Esophagus squamous epithelium (tissue), 4 donors: ENCODE measurements at regions not wholly inside any gene's neighbourhood (a gene's known extent, or its start where the extent isn't known, plus 50 kb on each side); places are given as distances from the start of the nearest gene placed in this dataset.

Experiments
- POLR2A ChIP-seq, 4 donors: fragments of 450-650 bp; IDR thresholded peaks; one replicate each; pipeline ENCODE4 v1.6.1; 2017; ENCODE audit warnings: antibody characterized with exemption in 4 of 4, mild to moderate bottlenecking in 4 of 4, moderate library complexity in 3 of 4
- TF ChIP-seq, protein P1 (sequence below), 6 experiments: fragments of 450-650 bp in 4 of 6; fragments of 200-600 bp in 2 of 6; sonication (generic) in 2 of 6; IDR thresholded peaks; one replicate each; pipeline ENCODE4 v1.5.1; 2016 to 2019; ENCODE audit warnings: antibody characterized with exemption in 6 of 6, mild to moderate bottlenecking in 4 of 6, moderate library complexity in 4 of 6

DNA sequence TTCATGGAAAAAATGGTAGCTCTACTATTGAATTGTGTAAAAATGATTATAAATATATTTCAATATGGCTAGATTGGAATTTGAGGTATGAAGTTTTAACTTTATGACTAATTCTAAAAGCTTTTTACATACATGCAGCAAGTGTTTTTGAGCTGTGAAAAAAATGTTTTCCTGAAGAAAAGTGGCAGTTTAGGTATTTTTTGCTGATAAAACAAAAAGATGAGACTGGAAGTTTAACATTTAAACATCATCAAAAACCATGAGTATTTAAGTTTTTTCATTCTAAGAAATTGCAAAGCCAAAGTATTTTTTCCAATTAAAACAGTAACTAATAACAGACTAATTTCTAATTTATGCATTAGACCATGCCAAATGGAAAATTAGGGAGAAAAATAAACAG lies 751.1 kb downstream of the FGF9 start:
- TF ChIP-seq, protein P1, sequence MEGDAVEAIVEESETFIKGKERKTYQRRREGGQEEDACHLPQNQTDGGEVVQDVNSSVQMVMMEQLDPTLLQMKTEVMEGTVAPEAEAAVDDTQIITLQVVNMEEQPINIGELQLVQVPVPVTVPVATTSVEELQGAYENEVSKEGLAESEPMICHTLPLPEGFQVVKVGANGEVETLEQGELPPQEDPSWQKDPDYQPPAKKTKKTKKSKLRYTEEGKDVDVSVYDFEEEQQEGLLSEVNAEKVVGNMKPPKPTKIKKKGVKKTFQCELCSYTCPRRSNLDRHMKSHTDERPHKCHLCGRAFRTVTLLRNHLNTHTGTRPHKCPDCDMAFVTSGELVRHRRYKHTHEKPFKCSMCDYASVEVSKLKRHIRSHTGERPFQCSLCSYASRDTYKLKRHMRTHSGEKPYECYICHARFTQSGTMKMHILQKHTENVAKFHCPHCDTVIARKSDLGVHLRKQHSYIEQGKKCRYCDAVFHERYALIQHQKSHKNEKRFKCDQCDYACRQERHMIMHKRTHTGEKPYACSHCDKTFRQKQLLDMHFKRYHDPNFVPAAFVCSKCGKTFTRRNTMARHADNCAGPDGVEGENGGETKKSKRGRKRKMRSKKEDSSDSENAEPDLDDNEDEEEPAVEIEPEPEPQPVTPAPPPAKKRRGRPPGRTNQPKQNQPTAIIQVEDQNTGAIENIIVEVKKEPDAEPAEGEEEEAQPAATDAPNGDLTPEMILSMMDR (IDR thresholded peaks at IDR 0.05), result no peak
- no peak for TF ChIP-seq POLR2A (IDR thresholded peaks at IDR 0.05)
